Vagina (tissue), 2 donors: ENCODE measurements at regions not wholly inside any gene's neighbourhood (a gene's known extent, or its start where the extent isn't known, plus 50 kb on each side); places are given as distances from the start of the nearest gene placed in this dataset.

Experiments used
- CTCF ChIP-seq, 3 experiments: fragments of 450-650 bp in 2 of 3; fragments of 200-600 bp in 1 of 3; sonication (generic) in 1 of 3; IDR thresholded peaks; one replicate each; pipeline ENCODE4 v1.5.1; 2017 to 2019; ENCODE audit warnings: antibody characterized with exemption in 3 of 3, mild to moderate bottlenecking in 2 of 3, moderate library complexity in 2 of 3
- POLR2A ChIP-seq, 2 donors: fragments of 450-650 bp; IDR thresholded peaks; one replicate each; pipeline ENCODE4 v1.6.1; 2017; ENCODE audit warnings: antibody characterized with exemption in 2 of 2, mild to moderate bottlenecking in 2 of 2, moderate library complexity in 2 of 2

GRCh38 chr3:18008706-18009368 lies 266.4 kb upstream of the TBC1D5 start:
- TF ChIP-seq CTCF (IDR thresholded peaks at IDR 0.05) (no peak), POLR2A (IDR thresholded peaks at IDR 0.05) (no peak)
